HEK293T (cell line): ENCODE measurements at regions not wholly inside any gene's neighbourhood (a gene's known extent, or its start where the extent isn't known, plus 50 kb on each side); places are given as distances from the start of the nearest gene placed in this dataset.

Experiments
- CTCF ChIA-PET: fragments of 350-600 bp; formaldehyde crosslinking; extraction: SDS; loops from one replicate; lab custom pipeline; 2021; ENCODE audit warnings: antibody characterized with exemption, inconsistent platforms; lab: Yijun Ruan, JAX
- POLR2A ChIA-PET: fragments of 350-600 bp; formaldehyde crosslinking; extraction: SDS; loops from one replicate; lab custom pipeline; 2020; ENCODE audit warnings: antibody characterized with exemption, inconsistent platforms; lab: Yijun Ruan, JAX
- DNase-seq: peaks from one replicate; pipeline ENCODE4 v3.0.0; 2012; ENCODE audit warnings: mixed read lengths; ENCODE audit errors: extremely low spot score
- ARNT ChIP-seq: fragments of 450-650 bp; IDR thresholded peaks from 2 replicates; pipeline ENCODE4 v1.6.1; 2017; ENCODE audit warnings: mild to moderate bottlenecking
- BHLHE40 ChIP-seq: fragments of 450-650 bp; IDR thresholded peaks from 2 replicates; pipeline ENCODE4 v1.6.1; 2016; ENCODE audit warnings: mild to moderate bottlenecking, moderate library complexity, borderline replicate concordance
- CTBP1 ChIP-seq: fragments of 450-650 bp; IDR thresholded peaks from 2 replicates; pipeline ENCODE4 v1.6.1; 2016; ENCODE audit warnings: borderline replicate concordance
- ELF4 ChIP-seq: fragments of 450-650 bp; IDR thresholded peaks from 2 replicates; pipeline ENCODE4 v1.6.1; 2017; ENCODE audit warnings: antibody characterized with exemption
- FOXA1 ChIP-seq: fragments of 450-650 bp; IDR thresholded peaks from 2 replicates; pipeline ENCODE4 v1.6.1; 2016; ENCODE audit warnings: mild to moderate bottlenecking
- FOXK2 ChIP-seq: fragments of 450-650 bp; IDR thresholded peaks from 2 replicates; pipeline ENCODE4 v1.6.1; 2016; ENCODE audit warnings: mild to moderate bottlenecking
- FOXM1 ChIP-seq: fragments of 450-650 bp; IDR thresholded peaks from 2 replicates; pipeline ENCODE4 v1.6.1; 2017; ENCODE audit warnings: mild to moderate bottlenecking, borderline replicate concordance
- HDGF ChIP-seq: fragments of 450-650 bp; IDR thresholded peaks from 2 replicates; pipeline ENCODE4 v1.6.1; 2017; ENCODE audit warnings: antibody characterized with exemption, borderline replicate concordance
- L3MBTL2 ChIP-seq: fragments of 450-650 bp; conservative IDR thresholded peaks from 2 replicates; pipeline ENCODE4 v1.6.1; 2016; ENCODE audit warnings: mild to moderate bottlenecking
- LEF1 ChIP-seq: fragments of 450-650 bp; IDR thresholded peaks from 2 replicates; pipeline ENCODE4 v1.6.1; 2017; ENCODE audit warnings: mild to moderate bottlenecking, borderline replicate concordance
- NFRKB ChIP-seq: fragments of 450-650 bp; IDR thresholded peaks from 2 replicates; pipeline ENCODE4 v1.6.1; 2016; ENCODE audit warnings: mild to moderate bottlenecking, moderate library complexity
- SP1 ChIP-seq: fragments of 450-650 bp; IDR thresholded peaks from 2 replicates; pipeline ENCODE4 v1.6.1; 2017
- SUZ12 ChIP-seq: fragments of 450-650 bp; IDR thresholded peaks from 2 replicates; pipeline ENCODE4 v1.6.1; 2016; ENCODE audit warnings: mild to moderate bottlenecking
- TARDBP ChIP-seq: fragments of 450-650 bp; IDR thresholded peaks from 2 replicates; pipeline ENCODE4 v1.6.1; 2016
- ZNF384 ChIP-seq: fragments of 450-650 bp; IDR thresholded peaks from 2 replicates; pipeline ENCODE4 v1.6.1; 2016
- TF ChIP-seq, protein P1 (sequence below): fragments of 450-650 bp; IDR thresholded peaks from 2 replicates; pipeline ENCODE4 v1.6.1; 2016

DNA sequence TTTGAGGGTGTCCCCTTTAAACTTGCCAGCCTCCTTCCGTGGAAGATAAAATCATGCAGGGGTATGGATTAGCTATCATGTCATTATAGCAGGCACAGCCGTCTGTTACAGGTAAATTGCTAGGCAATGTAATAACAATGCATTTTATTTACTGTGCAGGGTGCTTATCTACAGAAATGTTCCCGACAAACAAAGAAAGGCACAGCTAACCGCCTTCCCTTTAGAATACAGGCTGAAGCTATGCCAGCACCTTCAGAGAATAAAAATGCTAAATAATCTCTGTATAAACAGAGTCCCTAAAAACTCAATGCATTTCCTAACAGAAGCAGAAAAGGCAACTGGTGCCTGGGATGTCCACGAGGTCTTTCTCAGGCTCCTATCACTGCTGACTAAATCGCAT lies 239.2 kb downstream of the SPTSSA start:
- TF ChIP-seq TARDBP (no peak), LEF1 (no peak), FOXK2 (no peak), SP1 (no peak), FOXA1 (no peak), L3MBTL2 (no peak), HDGF (no peak), NFRKB (no peak), ARNT (no peak), ZNF384 (no peak), SUZ12 (no peak)
- ChIA-PET POLR2A (no interaction called here), CTCF (no interaction called here)
- DNase-seq: no peak

DNA sequence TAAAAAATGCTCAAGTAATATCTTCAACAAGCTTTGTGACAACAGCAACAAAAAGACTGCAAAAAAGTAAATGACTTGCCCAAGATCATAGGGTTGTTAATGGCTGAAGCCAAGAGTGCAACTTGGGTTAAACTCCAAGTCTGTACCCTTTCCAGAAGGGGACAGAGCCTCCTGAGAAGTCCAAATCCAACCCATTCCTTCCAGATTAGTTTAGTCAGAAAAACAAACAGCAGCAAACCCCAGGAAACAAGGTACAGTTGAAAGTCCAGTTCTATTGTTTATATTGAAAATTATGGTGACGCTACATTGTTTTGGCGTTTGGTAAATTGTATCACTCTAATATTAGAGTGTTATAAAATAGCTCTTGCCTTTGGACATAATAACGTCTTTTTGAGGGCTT lies 239.9 kb downstream of the SPTSSA start:
- no peak for DNase-seq
- ChIA-PET CTCF (interaction anchor here (0.9 kb wide), 1 partner anchor 373 kb away, joined by 3 read pairs; no protein-coding TSS in a partner anchor), POLR2A (no interaction called here)
- TF ChIP-seq SP1 (no peak), TARDBP (no peak), LEF1 (no peak), FOXK2 (no peak), L3MBTL2 (no peak), SUZ12 (no peak), HDGF (no peak), ZNF384 (no peak), ELF4 (no peak), FOXM1 (no peak), FOXA1 (no peak), CTBP1 (no peak), ARNT (no peak), BHLHE40 (no peak), NFRKB (no peak)
- TF ChIP-seq, protein P1, sequence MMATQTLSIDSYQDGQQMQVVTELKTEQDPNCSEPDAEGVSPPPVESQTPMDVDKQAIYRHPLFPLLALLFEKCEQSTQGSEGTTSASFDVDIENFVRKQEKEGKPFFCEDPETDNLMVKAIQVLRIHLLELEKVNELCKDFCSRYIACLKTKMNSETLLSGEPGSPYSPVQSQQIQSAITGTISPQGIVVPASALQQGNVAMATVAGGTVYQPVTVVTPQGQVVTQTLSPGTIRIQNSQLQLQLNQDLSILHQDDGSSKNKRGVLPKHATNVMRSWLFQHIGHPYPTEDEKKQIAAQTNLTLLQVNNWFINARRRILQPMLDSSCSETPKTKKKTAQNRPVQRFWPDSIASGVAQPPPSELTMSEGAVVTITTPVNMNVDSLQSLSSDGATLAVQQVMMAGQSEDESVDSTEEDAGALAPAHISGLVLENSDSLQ: no peak

DNA sequence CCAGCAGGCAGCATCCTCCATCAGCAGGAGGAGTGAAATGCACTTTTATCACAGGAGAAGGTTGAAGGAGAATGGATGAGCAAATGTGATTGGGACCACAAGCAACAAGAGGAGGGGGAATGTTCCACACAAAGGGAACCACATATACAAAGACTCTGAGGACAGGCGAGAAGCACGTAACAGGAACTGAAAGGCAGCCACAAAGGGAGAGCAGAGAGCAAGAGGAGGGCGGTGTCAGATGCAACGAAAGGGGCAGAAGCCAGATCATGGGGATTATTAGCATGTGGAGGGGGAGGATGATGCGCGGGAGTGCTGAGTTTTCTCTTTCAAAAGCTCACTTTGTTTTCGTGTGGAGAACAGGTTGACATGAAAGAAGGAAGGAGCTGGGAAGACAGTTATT lies 241.1 kb downstream of the SPTSSA start:
- CTCF ChIA-PET: interaction anchor here (0.5 kb wide), 1 partner anchor 545 kb away, joined by 3 read pairs; no protein-coding TSS in a partner anchor
- POLR2A ChIA-PET: no interaction called here
- TF ChIP-seq ARNT (no peak), FOXA1 (no peak), TARDBP (no peak), NFRKB (no peak), FOXM1 (no peak), ZNF384 (no peak), ELF4 (no peak), SP1 (no peak), SUZ12 (no peak), FOXK2 (no peak)
- TF ChIP-seq, protein P1: no peak
- no peak for DNase-seq

DNA sequence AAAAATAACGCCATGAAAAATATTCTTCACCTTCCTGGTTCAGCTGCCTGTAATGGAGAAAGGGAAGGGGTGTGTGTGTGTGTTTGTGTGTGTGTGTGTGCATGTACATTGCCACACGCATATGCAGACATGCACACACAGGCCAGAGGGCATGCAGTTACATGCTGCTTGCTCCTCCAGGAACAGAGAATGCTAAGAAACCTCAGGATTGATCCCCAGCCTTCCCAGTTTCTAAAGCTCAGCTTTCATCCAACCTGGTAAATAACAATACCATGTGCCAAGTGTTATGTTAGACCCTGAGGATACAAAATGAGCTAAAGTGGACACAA lies 241.7 kb downstream of the SPTSSA start:
- POLR2A ChIA-PET: no interaction called here
- CTCF ChIA-PET: no interaction called here

DNA sequence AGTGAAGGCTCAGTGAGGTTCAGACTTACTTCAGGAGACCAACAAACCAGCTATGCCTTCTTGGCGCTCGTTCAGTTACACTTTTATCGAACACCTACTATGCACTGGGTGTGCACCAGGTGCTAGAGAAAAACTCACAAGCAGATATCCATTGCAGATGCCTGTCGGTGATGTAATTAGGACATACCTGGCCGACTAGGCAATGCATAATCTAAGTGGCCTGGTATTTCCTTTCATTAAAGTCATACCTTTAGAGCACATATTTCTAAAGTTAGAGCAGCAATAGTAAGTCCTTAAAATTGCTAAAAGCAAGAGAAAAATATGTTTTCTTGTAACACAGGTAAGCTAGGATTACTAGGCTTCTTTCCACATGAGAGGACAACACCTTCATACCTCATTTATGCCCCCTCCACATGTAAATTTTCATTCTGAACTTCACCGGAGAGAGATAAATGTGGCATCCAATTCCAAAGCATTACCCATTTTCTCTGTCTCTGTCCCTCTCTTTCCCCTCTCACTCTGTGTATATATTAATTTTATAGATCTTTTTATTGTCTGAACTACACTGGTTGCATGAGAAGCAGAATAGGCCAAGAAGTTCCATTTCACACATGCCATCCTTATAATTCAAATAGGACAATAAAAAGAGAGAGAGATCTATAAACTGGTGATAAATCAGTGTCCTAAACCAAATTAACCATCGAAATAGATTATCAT lies 242.2 kb downstream of the SPTSSA start:
- no peak for DNase-seq
- TF ChIP-seq ARNT: no peak
- ChIA-PET POLR2A (no interaction called here), CTCF (interaction anchor here (0.6 kb wide), 1 partner anchor 131 kb away, joined by 3 read pairs; no protein-coding TSS in a partner anchor)

More for the DNA sequence above, 241.7 kb downstream of the SPTSSA start:
- no peak for TF ChIP-seq FOXK2
- no peak for TF ChIP-seq TARDBP
- no peak for TF ChIP-seq FOXA1
- no peak for TF ChIP-seq ARNT
- TF ChIP-seq BHLHE40: no peak
- DNase-seq: no peak

DNA sequence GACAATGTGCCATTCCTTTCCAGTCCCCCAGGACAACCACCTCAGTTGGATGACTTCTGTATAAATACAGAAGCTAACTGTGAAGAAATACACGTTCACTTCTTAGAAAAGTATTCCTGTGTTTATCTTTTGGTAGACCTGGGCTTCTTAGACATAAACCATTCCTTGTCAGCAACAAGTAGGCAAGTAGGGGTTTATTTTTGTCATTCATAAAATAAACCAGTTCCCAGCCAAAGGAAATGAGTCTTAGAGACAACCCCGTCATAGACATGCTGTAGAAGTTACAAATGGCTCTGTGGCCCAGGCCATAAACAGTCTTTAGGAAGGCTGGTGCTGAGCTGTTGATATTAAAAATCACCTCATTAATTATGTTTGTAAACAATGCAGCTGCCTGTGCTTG lies 243.2 kb downstream of the SPTSSA start:
- ChIA-PET CTCF (interaction anchor here (0.6 kb wide), 1 partner anchor 130 kb away, joined by 3 read pairs; no protein-coding TSS in a partner anchor), POLR2A (no interaction called here)
- no peak for DNase-seq
- no peak for TF ChIP-seq ARNT
- TF ChIP-seq LEF1: no peak
- no peak for TF ChIP-seq BHLHE40
- no peak for TF ChIP-seq SUZ12
- TF ChIP-seq FOXK2: no peak
- TF ChIP-seq ELF4: no peak
- TF ChIP-seq NFRKB: no peak
- TF ChIP-seq, protein P1: no peak
- no peak for TF ChIP-seq FOXM1
- no peak for TF ChIP-seq FOXA1
- no peak for TF ChIP-seq CTBP1
- TF ChIP-seq ZNF384: no peak
- no peak for TF ChIP-seq L3MBTL2
- no peak for TF ChIP-seq SP1
- TF ChIP-seq TARDBP: no peak
- no peak for TF ChIP-seq HDGF
